HG02870 (cell line): ENCODE measurements at regions not wholly inside any gene's neighbourhood (a gene's known extent, or its start where the extent isn't known, plus 50 kb on each side); places are given as distances from the start of the nearest gene placed in this dataset.

Source experiments
- ATAC-seq: cut with Tn5 transposase; IDR thresholded peaks from one replicate; pipeline ENCODE4 v1.9.1; 2021; ENCODE audit warnings: mild to moderate bottlenecking, moderate library complexity; ENCODE audit not compliant: unreplicated experiment

DNA sequence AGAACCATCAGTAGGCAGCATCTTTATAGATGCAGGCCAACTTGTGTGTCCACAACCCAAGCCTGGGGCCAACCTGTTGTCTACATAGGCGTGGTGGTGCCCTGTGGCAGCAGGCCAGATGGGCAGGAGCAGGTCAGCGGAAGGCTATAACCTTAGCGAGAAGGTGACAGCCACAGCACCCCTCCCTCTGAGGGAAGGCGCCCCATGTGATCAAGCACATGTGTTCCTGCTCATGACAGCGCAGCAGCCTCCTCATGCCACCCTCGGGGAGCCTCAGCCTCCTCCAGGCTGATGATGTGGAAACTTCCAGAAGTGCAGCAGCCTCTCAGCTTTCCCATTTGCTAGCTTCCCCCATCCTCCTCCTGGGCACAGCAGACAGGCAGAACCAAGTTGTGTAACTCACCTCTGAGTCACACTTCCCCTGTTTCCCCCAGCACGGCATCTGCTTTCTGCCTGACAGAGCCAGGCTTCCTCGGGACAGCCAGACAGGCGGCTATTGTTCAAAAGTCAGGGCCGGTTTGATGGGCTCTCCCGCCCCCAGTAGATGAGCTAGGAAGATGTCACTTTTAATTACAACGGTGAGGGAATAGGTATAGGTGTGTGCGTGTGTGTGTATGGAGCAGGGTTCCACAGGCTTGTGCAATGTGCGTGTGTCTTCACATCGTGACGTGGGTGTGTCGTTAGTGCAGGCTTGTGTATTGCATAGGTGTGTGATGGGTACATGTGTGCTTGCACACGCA lies 312.0 kb upstream of the ZMIZ1 start:
- no peak for ATAC-seq

- no peak for ATAC-seq
These were observed 311.3 kb upstream of the ZMIZ1 start for GRCh38 chr10:78757344-78757925.

DNA sequence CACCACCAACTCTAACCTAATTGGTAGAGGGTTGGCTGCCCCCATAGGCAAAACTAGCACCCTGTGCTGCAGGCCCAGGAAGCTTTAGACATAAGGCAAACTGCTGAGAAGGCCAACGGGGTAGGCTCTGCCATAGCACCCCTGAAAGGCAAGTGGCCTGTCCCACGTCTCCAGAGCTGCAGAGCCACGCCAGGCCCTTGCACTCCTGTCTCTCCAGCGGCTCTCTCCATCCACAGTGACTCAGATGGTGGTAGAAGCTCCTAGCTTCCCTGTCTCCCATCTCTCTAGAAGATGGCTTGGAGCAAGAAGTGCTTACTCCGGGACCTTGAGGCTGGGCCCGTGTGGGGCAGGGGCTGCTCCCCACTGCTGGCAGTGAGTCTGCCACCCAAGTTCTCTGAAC lies 310.6 kb upstream of the ZMIZ1 start:
- no peak for ATAC-seq

DNA sequence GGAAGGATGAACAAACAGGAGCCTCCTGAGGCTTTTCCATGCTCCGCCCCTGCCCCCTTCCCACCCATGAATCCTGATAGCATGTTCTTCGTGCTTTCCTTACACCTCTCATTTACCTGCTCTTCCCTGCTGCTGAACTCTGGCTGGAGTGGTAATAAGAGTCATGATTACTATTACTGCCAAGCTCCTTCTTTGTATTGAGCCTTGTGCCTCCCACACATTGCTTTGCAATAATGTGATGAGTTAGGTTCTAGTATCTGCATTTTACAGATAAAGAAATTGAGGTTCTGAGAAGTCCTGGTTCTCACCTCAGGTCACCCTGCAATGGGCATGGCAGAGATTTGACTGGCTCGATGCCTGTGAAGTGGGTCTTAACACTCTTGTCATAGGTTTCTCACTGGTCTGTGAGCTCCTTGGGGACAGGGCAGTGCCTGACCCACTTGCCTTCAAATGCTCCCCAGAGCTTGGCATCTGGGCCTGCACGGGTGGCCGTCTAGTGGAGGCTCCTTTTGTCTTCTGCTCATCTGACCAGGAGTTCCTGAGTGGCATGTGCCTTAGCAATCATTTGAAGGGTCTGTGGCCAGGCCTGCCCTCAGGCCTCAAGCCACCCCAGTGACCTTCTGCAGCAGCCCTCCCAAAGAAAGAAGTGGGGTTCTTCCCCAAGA lies 309.2 kb upstream of the ZMIZ1 start:
- no peak for ATAC-seq

GRCh38 chr10:78760463-78761310 lies 308.1 kb upstream of the ZMIZ1 start:
- ATAC-seq: no peak

- ATAC-seq: no peak
These were observed 307.4 kb upstream of the ZMIZ1 start for GRCh38 chr10:78761311-78761781.

- no peak for ATAC-seq
These were observed 306.6 kb upstream of the ZMIZ1 start for GRCh38 chr10:78762086-78762630.

DNA sequence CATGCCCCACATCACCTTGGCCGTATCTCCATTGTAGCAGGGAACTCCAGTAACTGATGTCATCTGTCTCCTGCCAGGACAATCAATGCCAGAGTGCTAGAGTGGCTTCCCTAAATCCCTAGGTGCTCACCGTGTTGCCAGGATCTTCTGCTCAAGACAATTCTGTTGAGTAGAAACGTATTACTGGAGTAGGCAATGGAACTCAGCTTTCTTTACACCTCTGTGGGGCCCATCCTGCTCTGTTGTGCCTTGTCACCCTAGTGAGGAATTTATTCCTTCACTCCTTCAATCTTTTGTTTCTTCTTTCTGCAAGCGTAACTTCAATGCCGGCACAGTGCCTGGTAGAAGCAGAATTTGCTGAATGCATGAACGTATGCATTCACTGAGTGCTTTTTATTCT lies 305.5 kb upstream of the ZMIZ1 start:
- no peak for ATAC-seq

DNA sequence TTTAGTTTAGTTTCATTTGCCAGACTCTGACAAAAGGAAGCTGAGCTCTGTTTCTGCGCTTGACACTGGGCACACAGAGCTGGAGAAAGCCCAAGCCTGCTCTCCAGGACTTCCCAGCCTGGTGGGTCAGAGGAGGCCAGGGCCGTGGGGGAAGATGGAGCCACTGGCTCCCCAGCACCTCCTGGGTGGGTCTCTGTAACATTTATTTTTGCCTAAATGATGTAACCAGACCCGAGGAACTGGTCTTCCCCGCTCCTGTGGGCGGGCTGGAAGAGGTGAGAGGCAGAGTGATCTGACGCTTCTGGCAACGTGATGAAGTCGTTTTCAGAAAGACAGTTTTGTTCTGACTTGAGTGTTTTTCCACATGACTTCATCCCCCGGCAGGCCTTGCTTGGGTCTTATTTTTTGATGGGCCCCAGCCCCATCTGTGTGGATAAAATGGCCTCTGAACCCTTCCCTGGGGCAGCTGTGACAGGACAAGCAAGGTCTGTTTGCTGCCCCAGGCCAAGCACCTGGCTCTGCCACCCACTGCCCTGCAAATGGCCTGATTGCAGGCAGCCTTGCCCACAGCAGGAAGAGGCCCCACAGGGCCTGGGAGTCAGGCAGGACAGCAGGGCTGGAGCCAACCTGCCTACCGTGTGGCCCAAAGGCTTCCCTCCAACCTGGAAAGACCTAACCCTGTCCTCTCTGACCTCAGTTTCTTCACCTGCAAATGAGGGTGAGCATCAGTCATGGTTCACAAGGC lies 304.9 kb upstream of the ZMIZ1 start:
- peak; percentile 81 for ATAC-seq

DNA sequence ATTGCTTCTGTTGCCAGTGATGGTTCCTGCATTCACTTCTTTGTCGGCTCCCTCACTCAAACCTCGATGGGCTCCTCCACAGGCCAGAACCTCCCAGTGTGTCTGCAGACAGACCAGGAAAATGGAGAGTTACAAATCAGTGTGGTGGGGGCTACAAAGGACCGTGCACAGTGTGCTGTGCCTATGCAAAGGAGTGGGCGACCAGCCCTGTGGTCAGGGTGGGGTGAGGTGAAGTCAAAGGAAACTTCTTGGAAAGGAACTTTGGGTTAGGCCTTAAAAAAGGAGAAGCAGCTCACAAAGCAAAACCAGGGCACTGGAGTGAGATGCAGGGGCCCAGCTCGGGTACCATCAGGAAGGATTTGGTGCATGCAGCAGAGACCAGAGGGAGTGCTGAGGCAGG lies 304.3 kb upstream of the ZMIZ1 start:
- no peak for ATAC-seq

DNA sequence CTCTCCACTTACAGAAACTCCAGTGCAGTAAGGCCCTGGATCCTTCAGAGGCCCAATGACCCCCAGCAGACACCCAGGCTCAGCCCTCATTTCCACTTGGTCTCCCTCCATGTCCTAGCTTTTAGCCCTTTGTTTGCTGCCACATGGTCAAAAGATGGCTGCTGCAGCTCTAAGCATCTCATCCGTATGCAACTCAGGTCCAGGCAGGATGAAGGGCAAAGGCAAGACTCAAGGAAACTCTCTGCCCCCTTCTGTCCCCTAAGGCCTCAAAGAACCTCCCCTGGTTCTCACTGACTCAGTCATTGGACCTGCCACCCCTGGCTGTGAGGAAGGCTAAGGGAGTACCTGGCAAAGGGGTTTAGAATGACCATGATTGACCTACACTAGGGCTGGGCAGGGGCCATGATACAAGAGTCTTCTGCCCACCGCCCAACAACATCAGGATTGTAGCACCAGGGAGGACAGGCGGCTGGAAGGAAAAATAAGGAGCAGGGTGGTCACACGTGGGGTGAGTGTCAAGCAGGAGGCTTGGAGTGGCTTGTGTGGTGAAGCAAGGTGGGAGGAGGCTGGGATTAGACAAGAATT lies 303.8 kb upstream of the ZMIZ1 start:
- no peak for ATAC-seq

GRCh38 chr10:78765726-78766335 lies 302.9 kb upstream of the ZMIZ1 start:
- no peak for ATAC-seq

GRCh38 chr10:78766603-78767002 lies 302.2 kb upstream of the ZMIZ1 start:
- ATAC-seq: no peak

GRCh38 chr10:78768041-78768835 lies 300.5 kb upstream of the ZMIZ1 start:
- ATAC-seq: no peak

- ATAC-seq: no peak
These were observed 299.9 kb upstream of the ZMIZ1 start for GRCh38 chr10:78768876-78769275.

DNA sequence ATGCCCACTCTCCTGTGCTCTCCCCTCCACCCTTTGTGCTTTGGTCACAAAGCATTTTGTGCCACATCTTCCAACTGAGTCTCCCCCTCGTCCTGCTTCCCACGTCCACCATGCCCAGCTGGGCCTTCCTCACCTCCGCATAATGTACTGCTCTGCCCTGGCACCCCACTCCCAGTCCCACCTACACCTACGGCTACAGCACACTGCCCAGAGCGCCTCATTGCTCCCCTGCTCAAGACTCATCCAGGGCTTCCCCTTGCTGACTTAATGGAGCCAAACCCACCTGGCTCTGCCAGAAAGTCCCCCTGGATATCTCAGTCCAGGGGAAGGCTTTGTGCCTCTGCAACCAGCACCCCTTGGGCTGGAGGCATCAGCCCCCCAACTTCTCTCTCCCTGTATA lies 299.2 kb upstream of the ZMIZ1 start:
- ATAC-seq: no peak

DNA sequence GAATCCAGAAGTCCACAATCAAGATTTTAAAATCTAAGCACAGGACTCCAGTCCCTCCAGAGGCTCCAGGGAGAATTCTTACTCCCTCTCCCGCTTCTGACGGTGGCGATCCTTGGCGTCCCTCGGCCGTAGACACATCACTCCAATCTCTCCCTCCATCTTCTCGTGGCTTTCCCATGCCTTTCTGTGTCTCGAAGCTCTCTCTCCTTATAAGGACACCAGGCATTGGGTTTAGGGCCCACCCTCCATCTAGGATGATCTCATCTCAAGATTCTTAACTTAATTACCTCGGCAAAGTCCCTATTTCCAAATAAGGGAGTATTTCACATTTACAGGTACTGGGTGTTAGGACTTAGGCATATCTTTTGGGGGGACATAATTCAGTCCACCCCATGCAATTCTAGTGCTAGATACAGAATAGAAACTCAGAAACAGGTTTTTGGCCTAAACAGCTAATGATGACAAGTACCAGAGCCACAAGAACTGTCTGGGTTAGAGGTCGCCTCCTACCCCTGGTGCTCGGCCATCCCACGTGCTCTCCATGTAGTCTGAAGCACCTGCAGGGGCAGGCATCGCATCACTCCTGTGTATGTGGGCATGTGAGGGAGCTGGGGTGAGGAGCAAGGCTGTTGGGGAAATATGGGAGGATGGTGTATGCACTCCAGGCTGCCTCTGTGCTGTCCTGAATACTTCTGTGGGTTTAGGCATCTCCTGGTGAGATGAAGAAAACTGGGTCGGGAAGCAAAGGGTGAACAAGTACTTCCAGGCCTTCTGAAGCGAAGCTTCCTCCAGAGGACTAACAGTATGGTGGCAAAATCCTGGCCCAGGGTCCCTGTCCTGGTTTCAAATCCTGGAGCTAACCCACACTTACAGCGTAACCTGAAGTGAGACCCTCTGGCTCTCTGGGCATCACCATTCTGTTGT lies 298.3 kb upstream of the ZMIZ1 start:
- no peak for ATAC-seq

DNA sequence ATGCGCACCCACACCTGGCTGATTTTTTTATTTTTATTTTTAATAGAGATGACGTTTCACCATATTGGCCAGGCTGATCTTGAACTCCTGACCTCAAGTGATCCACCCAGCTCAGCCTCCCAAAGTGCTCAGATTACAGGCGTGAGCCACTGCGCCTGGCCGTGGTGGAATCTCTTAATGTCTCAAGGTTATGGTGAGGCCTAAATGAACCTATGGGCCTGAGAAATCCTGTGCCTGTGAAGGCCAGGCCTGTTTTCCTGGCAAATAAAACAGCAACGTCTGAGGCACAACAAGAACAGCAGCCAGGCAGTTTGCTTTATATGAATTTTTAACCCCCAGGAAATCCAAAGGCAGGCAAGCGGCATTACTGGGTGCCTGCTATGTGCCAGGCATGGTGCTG lies 297.5 kb upstream of the ZMIZ1 start:
- no peak for ATAC-seq
